WERI-Rb-1 (cell line): ENCODE measurements at regions not wholly inside any gene's neighbourhood (a gene's known extent, or its start where the extent isn't known, plus 50 kb on each side); places are given as distances from the start of the nearest gene placed in this dataset.

Experiments used
- DNase-seq: peaks from one replicate; pipeline ENCODE4 v3.0.0-alpha.2; 2020
- H3K27ac ChIP-seq: fragments of 250-450 bp; sonication (Bioruptor Pico); 2 replicates; pipeline ENCODE4 v1.5.1; 2020; ENCODE audit warnings: mild to moderate bottlenecking, moderate library complexity
- H3K27me3 ChIP-seq: fragments of 250-450 bp; sonication (Bioruptor Pico); 2 replicates; pipeline ENCODE4 v1.5.1; 2021; ENCODE audit warnings: mild to moderate bottlenecking, low read depth, moderate library complexity; ENCODE audit not compliant: insufficient read depth, severe bottlenecking
- H3K36me3 ChIP-seq: fragments of 250-450 bp; sonication (Bioruptor Pico); 2 replicates; pipeline ENCODE4 v1.5.1; 2020; ENCODE audit warnings: mild to moderate bottlenecking, moderate library complexity
- H3K4me3 ChIP-seq: 2 replicates; pipeline ENCODE4 v1.5.1; 2011; ENCODE audit warnings: low read depth, mild to moderate bottlenecking, control low read depth, low read length
- H3K9me3 ChIP-seq: fragments of 250-450 bp; sonication (Bioruptor Pico); 2 replicates; pipeline ENCODE4 v1.5.1; 2021; ENCODE audit warnings: mild to moderate bottlenecking, moderate library complexity; ENCODE audit not compliant: severe bottlenecking
- TF ChIP-seq, protein P1 (sequence below): IDR thresholded peaks from 2 replicates; pipeline ENCODE4 v1.5.1; 2011; ENCODE audit warnings: low read depth, mild to moderate bottlenecking, control low read depth, inconsistent platforms, low read length

DNA sequence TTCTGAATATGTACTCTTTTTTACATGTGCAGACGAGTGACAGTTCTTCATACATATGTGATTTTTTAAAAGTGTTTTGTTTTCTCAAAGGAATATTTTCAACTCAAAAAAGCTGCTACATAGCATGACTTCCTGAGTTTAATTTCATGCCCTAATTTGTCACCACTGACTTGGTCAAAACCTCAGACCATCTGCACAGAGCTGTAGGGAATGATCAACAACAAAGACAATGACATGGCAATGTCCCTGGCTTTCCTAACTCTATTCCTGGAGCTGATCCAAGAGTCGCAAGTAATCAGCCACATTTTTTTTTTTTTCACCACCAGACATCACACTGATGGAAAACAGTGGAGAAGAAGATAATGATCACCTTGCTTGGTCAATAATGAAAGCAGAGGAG lies 97.7 kb downstream of the TMA16 start:
- no peak overlapping the region for H3K4me3 ChIP-seq
- TF ChIP-seq, protein P1, sequence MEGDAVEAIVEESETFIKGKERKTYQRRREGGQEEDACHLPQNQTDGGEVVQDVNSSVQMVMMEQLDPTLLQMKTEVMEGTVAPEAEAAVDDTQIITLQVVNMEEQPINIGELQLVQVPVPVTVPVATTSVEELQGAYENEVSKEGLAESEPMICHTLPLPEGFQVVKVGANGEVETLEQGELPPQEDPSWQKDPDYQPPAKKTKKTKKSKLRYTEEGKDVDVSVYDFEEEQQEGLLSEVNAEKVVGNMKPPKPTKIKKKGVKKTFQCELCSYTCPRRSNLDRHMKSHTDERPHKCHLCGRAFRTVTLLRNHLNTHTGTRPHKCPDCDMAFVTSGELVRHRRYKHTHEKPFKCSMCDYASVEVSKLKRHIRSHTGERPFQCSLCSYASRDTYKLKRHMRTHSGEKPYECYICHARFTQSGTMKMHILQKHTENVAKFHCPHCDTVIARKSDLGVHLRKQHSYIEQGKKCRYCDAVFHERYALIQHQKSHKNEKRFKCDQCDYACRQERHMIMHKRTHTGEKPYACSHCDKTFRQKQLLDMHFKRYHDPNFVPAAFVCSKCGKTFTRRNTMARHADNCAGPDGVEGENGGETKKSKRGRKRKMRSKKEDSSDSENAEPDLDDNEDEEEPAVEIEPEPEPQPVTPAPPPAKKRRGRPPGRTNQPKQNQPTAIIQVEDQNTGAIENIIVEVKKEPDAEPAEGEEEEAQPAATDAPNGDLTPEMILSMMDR = no peak
- no peaks in the 10 kb centered on the region for H3K9me3 ChIP-seq
- no peaks in the 10 kb centered on the region for H3K27me3 ChIP-seq
- H3K36me3 ChIP-seq = no peaks in the 10 kb centered on the region
- no peak for DNase-seq
- no peak overlapping the region for H3K27ac ChIP-seq

DNA sequence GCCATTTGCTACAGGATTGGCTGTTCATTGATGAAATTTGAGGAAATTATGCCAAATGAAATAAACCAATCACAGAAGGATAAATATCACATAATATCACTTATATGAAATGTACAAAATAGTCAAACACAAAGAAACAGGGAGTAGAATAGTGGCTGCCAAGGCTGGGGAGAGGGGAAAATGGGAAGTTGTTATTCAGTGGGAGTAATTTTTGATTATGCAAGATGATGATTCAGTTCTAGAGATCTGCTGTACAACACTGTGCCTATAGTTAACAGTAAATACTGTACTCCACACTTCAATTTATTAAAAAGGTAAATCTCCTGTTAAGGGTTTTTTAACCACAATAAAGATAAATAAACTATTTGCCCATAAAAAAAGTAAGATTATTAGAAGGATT lies 101.1 kb downstream of the TMA16 start:
- Histone ChIP-seq H3K27me3 (no peaks in the 10 kb centered on the region), H3K9me3 (no peaks in the 10 kb centered on the region), H3K27ac (no peak overlapping the region), H3K36me3 (no peaks in the 10 kb centered on the region), H3K4me3 (no peak overlapping the region)
- DNase-seq = no peak
- TF ChIP-seq, protein P1 = no peak

DNA sequence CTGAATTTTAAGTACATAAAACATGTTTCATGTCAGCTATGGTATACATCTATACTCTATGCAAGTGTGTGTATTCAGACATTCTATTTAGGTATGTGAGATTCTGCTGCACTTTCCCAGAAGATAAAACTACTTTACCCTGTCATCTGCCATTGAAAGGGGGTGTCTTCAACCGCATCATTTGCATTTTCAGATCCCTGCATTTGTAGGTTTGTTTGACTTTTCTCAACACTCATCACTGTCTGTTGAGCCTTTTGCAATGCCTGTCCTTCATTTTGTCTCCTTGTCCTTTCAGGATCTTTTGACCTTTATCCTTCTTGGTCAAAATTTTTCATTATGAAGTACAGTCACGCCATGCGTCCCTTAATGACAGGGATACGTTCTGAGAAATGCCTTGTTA lies 103.5 kb downstream of the TMA16 start:
- Histone ChIP-seq H3K4me3 (no peak overlapping the region), H3K27me3 (no peaks in the 10 kb centered on the region), H3K27ac (no peak overlapping the region), H3K36me3 (no peaks in the 10 kb centered on the region), H3K9me3 (no peaks in the 10 kb centered on the region)
- TF ChIP-seq, protein P1 = no peak
- no peak for DNase-seq

DNA sequence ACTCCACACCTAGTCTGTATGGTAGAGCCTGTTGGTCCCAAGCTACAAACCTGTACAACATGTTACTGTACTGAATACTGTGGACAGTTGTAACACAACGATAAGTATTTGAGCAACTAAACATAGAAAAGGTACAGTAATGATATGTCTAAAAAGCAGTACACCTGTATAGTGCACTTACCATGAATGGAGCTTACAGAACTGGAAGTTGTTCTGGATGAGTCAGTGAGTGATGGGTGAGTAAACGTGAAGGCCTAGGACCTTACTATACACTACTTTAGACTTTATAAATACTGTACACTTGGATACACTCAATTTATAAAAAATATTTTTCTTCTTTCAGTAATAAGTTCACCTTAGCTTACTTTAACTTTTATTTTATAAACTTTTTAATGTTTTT lies 104.0 kb downstream of the TMA16 start:
- H3K9me3 ChIP-seq = no peaks in the 10 kb centered on the region
- H3K27me3 ChIP-seq = no peaks in the 10 kb centered on the region
- H3K27ac ChIP-seq = no peak overlapping the region
- no peaks in the 10 kb centered on the region for H3K36me3 ChIP-seq
- TF ChIP-seq, protein P1 = no peak
- H3K4me3 ChIP-seq = no peak overlapping the region
- no peak for DNase-seq

DNA sequence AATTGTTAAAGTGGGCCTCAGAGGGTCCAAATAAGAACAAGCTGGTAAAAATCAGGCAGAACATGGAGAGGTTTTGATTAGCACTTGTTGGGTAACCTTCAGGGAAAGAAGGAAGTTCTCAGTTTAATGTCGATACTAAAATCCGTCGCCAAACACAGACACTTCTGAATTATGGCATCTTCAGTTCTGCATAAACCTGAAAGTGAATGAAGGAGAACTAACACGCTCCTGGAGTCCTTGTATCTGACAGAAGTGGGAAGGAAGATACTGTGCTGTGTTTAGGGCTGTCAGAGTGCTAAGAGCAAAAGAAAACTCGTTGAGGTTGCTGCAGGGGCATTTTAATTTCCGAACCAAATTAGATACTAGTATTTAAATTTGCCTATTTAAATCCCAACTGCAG lies 106.2 kb downstream of the TMA16 start:
- H3K36me3 ChIP-seq = no peaks in the 10 kb centered on the region
- TF ChIP-seq, protein P1 = no peak
- no peak overlapping the region for H3K4me3 ChIP-seq
- no peak for DNase-seq
- H3K27me3 ChIP-seq = no peaks in the 10 kb centered on the region
- H3K27ac ChIP-seq = no peak overlapping the region
- H3K9me3 ChIP-seq = no peaks in the 10 kb centered on the region

DNA sequence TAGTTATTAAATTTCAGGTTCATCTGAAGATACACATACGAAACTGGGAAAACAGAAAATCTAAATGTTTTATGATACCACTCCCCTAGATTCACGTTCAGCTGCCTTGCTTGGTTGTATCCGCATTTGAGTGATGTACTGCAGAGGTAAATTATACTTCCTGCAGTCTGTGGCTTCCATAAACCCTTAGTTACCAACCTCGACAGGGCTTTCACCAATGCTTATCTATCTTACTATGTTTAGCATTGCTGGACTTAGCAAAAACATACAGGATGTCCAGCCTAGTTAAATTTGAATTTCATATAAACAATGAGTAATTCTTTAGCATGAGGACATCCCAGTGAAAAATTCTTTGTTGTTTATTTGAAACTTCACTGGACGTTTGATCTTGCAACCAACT lies 108.8 kb downstream of the TMA16 start:
- no peak for DNase-seq
- H3K27me3 ChIP-seq = no peaks in the 10 kb centered on the region
- H3K9me3 ChIP-seq = no peaks in the 10 kb centered on the region
- no peaks in the 10 kb centered on the region for H3K36me3 ChIP-seq
- no peak overlapping the region for H3K27ac ChIP-seq
- H3K4me3 ChIP-seq = no peak overlapping the region
- TF ChIP-seq, protein P1 = no peak
